Glutamatergic neuron (in vitro differentiated cells): ENCODE measurements at regions not wholly inside any gene's neighbourhood (a gene's known extent, or its start where the extent isn't known, plus 50 kb on each side); places are given as distances from the start of the nearest gene placed in this dataset.
A peak's percentile ranks its signal among the peaks of the same experiment; 100 is the strongest.

Experiments
- DNase-seq: peaks from one replicate; pipeline ENCODE4 v3.0.0; 2022
- H3K27ac Mint-ChIP-seq: one replicate; pipeline ENCODE4 v1.8.0; 2020; ENCODE audit warnings: mild to moderate bottlenecking, mixed read lengths, inconsistent platforms; ENCODE audit not compliant: unreplicated experiment
- H3K27me3 Mint-ChIP-seq: one replicate; pipeline ENCODE4 v1.8.0; 2020; ENCODE audit warnings: mild to moderate bottlenecking, moderate library complexity, mixed read lengths, inconsistent platforms; ENCODE audit not compliant: unreplicated experiment
- H3K36me3 Mint-ChIP-seq: one replicate; pipeline ENCODE4 v1.8.0; 2020; ENCODE audit warnings: mild to moderate bottlenecking, mixed read lengths, inconsistent platforms; ENCODE audit not compliant: unreplicated experiment
- H3K4me1 Mint-ChIP-seq: one replicate; pipeline ENCODE4 v1.8.0; 2020; ENCODE audit warnings: mild to moderate bottlenecking, low read depth, mixed read lengths, inconsistent platforms; ENCODE audit not compliant: unreplicated experiment
- H3K4me3 Mint-ChIP-seq: one replicate; pipeline ENCODE4 v1.8.0; 2020; ENCODE audit warnings: mild to moderate bottlenecking, mixed read lengths, inconsistent platforms; ENCODE audit not compliant: unreplicated experiment
- H3K9me3 Mint-ChIP-seq: one replicate; pipeline ENCODE4 v1.8.0; 2020; ENCODE audit warnings: mild to moderate bottlenecking, moderate library complexity, mixed read lengths, inconsistent platforms; ENCODE audit not compliant: unreplicated experiment
- TF ChIP-seq, protein P1 (sequence below): fragments of 200-600 bp; sonication (generic); IDR thresholded peaks from one replicate; pipeline ENCODE4 v1.5.0; 2021; ENCODE audit not compliant: partially characterized antibody, unreplicated experiment

DNA sequence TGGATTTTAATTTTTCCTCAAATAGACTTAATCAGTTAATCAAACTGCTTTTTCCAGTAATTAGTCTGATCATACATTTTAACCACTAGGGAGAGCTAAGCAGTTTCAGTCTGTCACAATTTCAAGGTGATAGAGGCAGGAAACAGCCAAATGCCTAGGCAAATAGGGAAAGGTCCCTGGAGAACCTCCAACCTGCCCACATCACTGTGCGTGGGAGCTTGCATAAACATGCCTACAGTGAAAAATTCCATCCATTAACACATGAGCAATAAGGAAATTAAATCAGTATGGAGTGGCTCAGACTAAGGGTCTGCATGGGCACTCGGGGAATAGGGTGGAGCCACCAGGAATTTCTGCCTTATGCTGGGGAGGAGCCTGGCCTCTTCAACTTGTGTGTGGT, 74.6 kb downstream of the AASDHPPT start:
- Mint-ChIP-seq H3K4me1 (peaks cover 3% of the 10 kb centered on the region), H3K9me3 (peaks cover 3% of the 10 kb centered on the region), H3K27me3 (no peaks in the 10 kb centered on the region), H3K36me3 (peaks cover 11% of the 10 kb centered on the region), H3K4me3 (no peak overlapping the region), H3K27ac (no peak overlapping the region)
- TF ChIP-seq, protein P1, sequence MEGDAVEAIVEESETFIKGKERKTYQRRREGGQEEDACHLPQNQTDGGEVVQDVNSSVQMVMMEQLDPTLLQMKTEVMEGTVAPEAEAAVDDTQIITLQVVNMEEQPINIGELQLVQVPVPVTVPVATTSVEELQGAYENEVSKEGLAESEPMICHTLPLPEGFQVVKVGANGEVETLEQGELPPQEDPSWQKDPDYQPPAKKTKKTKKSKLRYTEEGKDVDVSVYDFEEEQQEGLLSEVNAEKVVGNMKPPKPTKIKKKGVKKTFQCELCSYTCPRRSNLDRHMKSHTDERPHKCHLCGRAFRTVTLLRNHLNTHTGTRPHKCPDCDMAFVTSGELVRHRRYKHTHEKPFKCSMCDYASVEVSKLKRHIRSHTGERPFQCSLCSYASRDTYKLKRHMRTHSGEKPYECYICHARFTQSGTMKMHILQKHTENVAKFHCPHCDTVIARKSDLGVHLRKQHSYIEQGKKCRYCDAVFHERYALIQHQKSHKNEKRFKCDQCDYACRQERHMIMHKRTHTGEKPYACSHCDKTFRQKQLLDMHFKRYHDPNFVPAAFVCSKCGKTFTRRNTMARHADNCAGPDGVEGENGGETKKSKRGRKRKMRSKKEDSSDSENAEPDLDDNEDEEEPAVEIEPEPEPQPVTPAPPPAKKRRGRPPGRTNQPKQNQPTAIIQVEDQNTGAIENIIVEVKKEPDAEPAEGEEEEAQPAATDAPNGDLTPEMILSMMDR = no peak
- peak; percentile 17 for DNase-seq

DNA sequence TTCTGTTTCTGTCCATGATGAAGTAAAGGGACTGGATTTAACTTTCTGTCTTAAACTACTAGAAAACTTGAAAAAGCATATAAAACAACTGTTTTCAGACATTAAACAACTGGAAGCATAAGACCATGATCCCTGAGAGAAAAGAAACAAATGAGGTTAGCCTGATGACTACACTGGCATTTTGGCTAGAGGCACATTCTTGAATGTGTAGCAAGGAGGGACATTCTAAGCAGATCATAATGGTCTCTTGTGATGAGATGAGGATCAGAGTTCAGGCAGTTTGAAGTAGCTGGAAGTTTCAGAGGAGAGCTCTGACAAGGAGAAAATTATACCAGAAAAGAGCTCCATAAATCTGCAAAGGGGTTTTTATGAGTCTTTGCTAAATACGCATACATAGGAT, 75.4 kb downstream of the AASDHPPT start:
- TF ChIP-seq, protein P1 = no peak
- peaks cover 3% of the 10 kb centered on the region for H3K4me1 Mint-ChIP-seq
- peaks cover 9% of the 10 kb centered on the region for H3K36me3 Mint-ChIP-seq
- DNase-seq = no peak
- H3K4me3 Mint-ChIP-seq = no peak overlapping the region
- H3K9me3 Mint-ChIP-seq = peaks cover 3% of the 10 kb centered on the region
- H3K27me3 Mint-ChIP-seq = no peaks in the 10 kb centered on the region
- no peak overlapping the region for H3K27ac Mint-ChIP-seq

DNA sequence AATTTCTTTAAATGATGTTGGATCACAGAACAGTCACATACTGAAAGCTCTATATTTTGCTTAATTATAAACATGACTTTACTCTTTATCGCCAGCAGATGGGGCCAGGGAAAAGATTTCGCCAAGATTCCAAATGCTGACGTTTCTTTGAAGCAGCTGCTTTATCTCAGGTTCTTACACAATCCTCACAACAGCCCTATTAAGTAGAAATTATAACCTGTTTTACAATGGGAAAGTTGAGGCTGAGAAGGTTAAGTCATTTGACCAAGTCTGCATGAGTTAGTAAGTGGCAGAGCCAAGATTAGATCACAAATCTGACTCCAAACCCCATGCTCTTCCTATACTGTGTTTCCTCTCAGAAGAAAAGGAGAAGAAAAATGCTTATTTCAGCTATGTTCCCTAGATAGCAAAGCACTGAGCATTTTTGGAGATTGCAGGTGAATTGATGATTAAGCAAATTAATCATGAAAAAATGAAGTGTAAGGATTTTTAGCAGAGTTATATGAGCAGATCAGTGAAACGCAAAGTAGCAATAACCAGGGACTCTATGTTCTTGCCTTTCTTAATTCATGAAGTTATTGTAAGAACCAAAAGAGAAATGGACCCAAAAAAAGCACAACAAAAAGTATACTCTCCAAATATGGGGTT, 79.0 kb downstream of the AASDHPPT start:
- no peaks in the 10 kb centered on the region for H3K36me3 Mint-ChIP-seq
- peaks cover 3% of the 10 kb centered on the region for H3K4me1 Mint-ChIP-seq
- H3K27me3 Mint-ChIP-seq = no peaks in the 10 kb centered on the region
- DNase-seq = no peak
- H3K9me3 Mint-ChIP-seq = no peaks in the 10 kb centered on the region
- H3K27ac Mint-ChIP-seq = no peak overlapping the region
- H3K4me3 Mint-ChIP-seq = no peak overlapping the region
- TF ChIP-seq, protein P1 = peak; percentile 61

DNA sequence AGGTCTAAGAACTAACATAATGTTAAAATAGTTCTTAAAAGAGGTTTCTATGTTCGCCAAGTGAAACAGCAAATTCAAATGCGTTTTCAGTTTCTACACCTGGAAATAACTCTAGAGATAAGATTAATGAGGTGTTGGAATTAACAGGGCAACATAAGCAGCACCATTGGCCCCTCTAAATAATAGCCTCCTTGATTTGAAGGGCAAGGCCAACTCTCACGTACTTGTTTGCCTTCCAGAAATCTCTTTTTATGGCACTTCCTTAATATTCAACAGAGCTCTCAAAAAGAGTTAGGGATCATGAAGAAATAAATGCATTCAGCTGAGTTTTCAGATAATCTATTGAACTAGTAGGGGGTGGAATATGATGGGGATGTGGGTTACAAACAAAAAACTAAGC, 80.9 kb downstream of the AASDHPPT start:
- no peaks in the 10 kb centered on the region for H3K4me1 Mint-ChIP-seq
- no peak overlapping the region for H3K27ac Mint-ChIP-seq
- H3K9me3 Mint-ChIP-seq = no peaks in the 10 kb centered on the region
- TF ChIP-seq, protein P1 = no peak
- H3K4me3 Mint-ChIP-seq = no peak overlapping the region
- no peaks in the 10 kb centered on the region for H3K27me3 Mint-ChIP-seq
- no peaks in the 10 kb centered on the region for H3K36me3 Mint-ChIP-seq
- DNase-seq = no peak

DNA sequence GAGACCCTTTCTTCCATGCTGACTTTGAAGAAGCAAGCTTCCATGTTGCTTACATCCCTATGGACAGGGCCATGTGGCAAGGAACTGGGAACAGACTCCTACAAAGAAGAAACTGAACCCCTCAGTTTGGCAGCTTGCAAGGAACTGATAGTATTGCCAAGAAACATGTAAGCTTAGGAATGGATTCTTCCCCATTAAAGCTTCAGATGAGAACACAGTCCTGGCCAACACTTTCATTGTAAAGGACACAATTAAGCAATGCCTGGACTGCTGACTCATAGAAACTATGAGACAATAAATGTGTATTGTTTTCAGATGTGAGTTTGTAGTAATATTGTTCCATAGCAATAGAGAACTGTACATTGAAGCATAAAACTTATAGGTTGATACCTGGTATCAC, 82.4 kb downstream of the AASDHPPT start:
- Mint-ChIP-seq H3K4me1 (no peaks in the 10 kb centered on the region), H3K9me3 (no peaks in the 10 kb centered on the region), H3K36me3 (no peaks in the 10 kb centered on the region), H3K27me3 (no peaks in the 10 kb centered on the region), H3K4me3 (no peak overlapping the region), H3K27ac (no peak overlapping the region)
- TF ChIP-seq, protein P1 = no peak
- no peak for DNase-seq
